ENCODE measurements at regions not wholly inside any gene's neighbourhood (a gene's known extent, or its start where the extent isn't known, plus 50 kb on each side); places are given as distances from the start of the nearest gene placed in this dataset.

- no peak for TF ChIP-seq CHD7 (IDR thresholded peaks at IDR 0.05; ENCODE audit: insufficient replicate concordance, low read length)
- no peak for TF ChIP-seq EGR1 (IDR thresholded peaks at IDR 0.05; ENCODE audit: borderline replicate concordance, low read depth, low read length)
- no peak for TF ChIP-seq BACH1 (IDR thresholded peaks at IDR 0.05; ENCODE audit: low read length)
- TF ChIP-seq NRF1 (IDR thresholded peaks at IDR 0.05; ENCODE audit: low read depth, low read length), result no peak
- TF ChIP-seq GABPA (IDR thresholded peaks at IDR 0.05; ENCODE audit: borderline replicate concordance, insufficient read depth, low read length), result no peak
- TF ChIP-seq RNF2 (IDR thresholded peaks at IDR 0.05; ENCODE audit: borderline replicate concordance, low read depth, low read length, missing control alignments, poor library complexity, severe bottlenecking), result no peak
Observed at GRCh38 chr6:66344796-66345195, 637.8 kb upstream of the EYS start (continued).

All from H1 (cell line).